ENCODE measurements at regions not wholly inside any gene's neighbourhood (a gene's known extent, or its start where the extent isn't known, plus 50 kb on each side); places are given as distances from the start of the nearest gene placed in this dataset.

- no peak for TF ChIP-seq CTCF (conservative IDR thresholded peaks at IDR 0.05; ENCODE audit: low read length)
- DNase-seq (ENCODE audit: low read depth) = peak; percentile 74
- H3K4me3 ChIP-seq (ENCODE audit: low read length) = no peak overlapping the region
Observed at GRCh38 chr1:200342511-200343311, 67.1 kb downstream of the ZNF281 start.

DNA sequence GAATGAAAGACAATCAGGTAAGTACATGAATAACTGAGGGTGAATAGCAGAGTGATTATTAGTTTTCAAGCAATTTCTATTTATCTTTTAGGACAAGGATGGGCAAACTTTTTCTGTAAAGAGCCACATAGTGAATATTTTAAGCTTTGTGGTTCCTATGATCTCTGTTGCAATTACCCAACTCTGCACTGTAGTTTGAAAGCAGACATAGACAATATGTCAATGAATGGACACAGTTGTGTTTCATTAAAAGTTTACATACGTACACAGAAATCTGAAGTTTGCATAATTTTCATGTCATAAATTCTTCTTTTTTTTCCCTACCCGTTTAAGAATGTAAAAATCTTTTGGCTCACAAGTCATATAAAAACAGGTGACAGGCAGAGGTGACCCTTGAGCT is 71.4 kb downstream of the ZNF281 start:
- TF ChIP-seq CTCF (conservative IDR thresholded peaks at IDR 0.05; ENCODE audit: low read length) = no peak
- no peak overlapping the region for H3K4me3 ChIP-seq (ENCODE audit: low read length)
- peak; percentile 79 for DNase-seq (ENCODE audit: low read depth)

GRCh38 chr1:200337831-200338230 is 72.0 kb downstream of the ZNF281 start:
- TF ChIP-seq CTCF (conservative IDR thresholded peaks at IDR 0.05; ENCODE audit: low read length) = no peak
- DNase-seq (ENCODE audit: low read depth) = no peak
- H3K4me3 ChIP-seq (ENCODE audit: low read length) = no peak overlapping the region

DNA sequence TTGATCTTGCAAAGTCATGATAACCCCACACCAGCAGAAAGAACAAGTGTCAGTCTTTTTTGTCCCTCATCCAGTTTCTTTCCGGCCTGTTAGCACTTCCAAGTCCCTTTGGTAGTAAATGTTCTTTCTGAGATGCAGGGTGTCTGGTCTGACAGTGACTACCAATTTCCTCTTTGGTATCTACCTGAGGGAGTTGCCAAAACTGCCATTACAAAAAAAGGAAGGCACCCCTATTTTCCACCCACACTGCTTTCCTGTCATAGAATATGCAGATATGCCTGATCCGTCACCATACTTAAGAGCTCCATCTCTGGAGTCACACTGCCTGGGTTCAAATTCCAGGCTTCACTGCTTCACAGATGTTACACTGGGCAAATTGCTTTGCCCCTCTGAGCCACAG is 72.4 kb downstream of the ZNF281 start:
- DNase-seq (ENCODE audit: low read depth) = no peak
- no peak overlapping the region for H3K4me3 ChIP-seq (ENCODE audit: low read length)
- TF ChIP-seq CTCF (conservative IDR thresholded peaks at IDR 0.05; ENCODE audit: low read length) = no peak

- TF ChIP-seq CTCF (conservative IDR thresholded peaks at IDR 0.05; ENCODE audit: low read length) = no peak
- no peak overlapping the region for H3K4me3 ChIP-seq (ENCODE audit: low read length)
- peak; percentile 53 for DNase-seq (ENCODE audit: low read depth)
Observed at GRCh38 chr1:200336901-200337391, 72.9 kb downstream of the ZNF281 start.

DNA sequence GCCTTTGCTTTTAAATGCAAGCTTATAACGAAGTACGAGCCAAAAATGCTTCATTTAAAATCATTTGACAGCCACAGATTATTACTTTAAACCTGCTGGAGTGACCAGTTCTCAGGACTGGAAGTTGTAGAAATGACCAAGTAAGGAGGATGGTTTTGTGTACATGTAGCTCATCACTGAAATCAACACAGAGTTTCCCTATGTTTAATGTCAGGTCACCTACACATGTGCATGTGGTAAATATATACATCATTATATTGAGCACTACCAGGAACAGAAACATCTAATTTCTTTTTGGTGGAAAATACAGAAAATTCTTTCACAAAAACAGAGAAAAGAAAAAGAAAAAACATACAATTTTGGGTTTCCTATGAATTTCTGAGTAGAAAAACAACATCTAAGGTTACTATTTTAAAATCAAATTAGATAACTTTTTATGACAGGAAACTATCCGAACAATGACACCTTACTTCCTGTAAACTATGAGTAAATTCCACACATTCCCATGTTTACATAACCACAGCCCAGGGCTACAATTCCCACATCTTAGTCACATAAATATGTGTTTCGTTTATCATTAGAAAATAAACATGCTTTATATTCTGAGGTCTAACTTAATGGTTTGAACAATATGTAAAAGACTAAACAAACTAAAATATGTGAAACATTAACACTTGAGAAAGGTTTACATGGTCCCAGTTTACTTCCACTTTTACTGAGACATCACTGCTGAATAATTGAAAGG is 73.6 kb downstream of the ZNF281 start:
- DNase-seq (ENCODE audit: low read depth) = peak; percentile 92
- TF ChIP-seq CTCF (conservative IDR thresholded peaks at IDR 0.05; ENCODE audit: low read length) = no peak
- no peak overlapping the region for H3K4me3 ChIP-seq (ENCODE audit: low read length)

All from AG10803 (cell line).